Kidney (tissue), 13 donors: ENCODE measurements at regions not wholly inside any gene's neighbourhood (a gene's known extent, or its start where the extent isn't known, plus 50 kb on each side); places are given as distances from the start of the nearest gene placed in this dataset.

Experiments
- DNase-seq, 5 donors: peaks; one replicate each; pipeline ENCODE4 v3.0.0-alpha.2; 2013 to 2020
- FAIRE-seq: peaks from 2 replicates; lab custom pipeline; 2012; peaks lifted over from hg19 to GRCh38; lab: Jason Lieb, UNC
- H3K27ac ChIP-seq, 2 donors: one replicate each; pipeline ENCODE4 v1.7.0; 2013; ENCODE audit warnings: low read depth in 2 of 2, low read length in 2 of 2, inconsistent platforms in 1 of 2
- H3K27me3 ChIP-seq: one replicate; pipeline ENCODE4 v1.7.1; 2013; ENCODE audit warnings: low read length, inconsistent platforms; ENCODE audit not compliant: control insufficient read depth, insufficient read depth
- H3K36me3 ChIP-seq, 3 donors: one replicate each; pipeline versions ENCODE4 v1.7.0 to v1.7.1; 2013; ENCODE audit warnings: low read length in 3 of 3, control low read depth in 1 of 3, inconsistent platforms in 1 of 3; ENCODE audit not compliant: insufficient read depth in 3 of 3, control insufficient read depth in 2 of 3
- H3K4me1 ChIP-seq, 3 donors: one replicate each; pipeline versions ENCODE4 v1.7.0 to v1.7.1; 2013; ENCODE audit warnings: low read length in 3 of 3, inconsistent platforms in 1 of 3, low read depth in 1 of 3; ENCODE audit not compliant: control insufficient read depth in 2 of 3, insufficient read depth in 2 of 3
- H3K4me3 ChIP-seq, 3 donors: one replicate each; pipeline versions ENCODE4 v1.7.0 to v1.8.1; 2013; ENCODE audit warnings: low read length in 3 of 3, control low read depth in 1 of 3, inconsistent platforms in 1 of 3
- H3K9ac ChIP-seq, 3 donors: one replicate each; pipeline versions ENCODE4 v1.7.0 to v1.7.1; 2013; ENCODE audit warnings: low read length in 3 of 3, control low read depth in 1 of 3, inconsistent platforms in 1 of 3
- H3K9me3 ChIP-seq, 3 donors: one replicate each; pipeline versions ENCODE4 v1.7.0 to v1.7.1; 2013; ENCODE audit warnings: low read length in 3 of 3, control low read depth in 1 of 3, inconsistent platforms in 1 of 3; ENCODE audit not compliant: control insufficient read depth in 2 of 3, insufficient read depth in 1 of 3
- CTCF ChIP-seq: IDR thresholded peaks from 3 replicates; pipeline ENCODE4 v1.5.1; 2012; ENCODE audit warnings: mild to moderate bottlenecking, moderate library complexity, borderline replicate concordance; ENCODE audit not compliant: insufficient read depth; ENCODE audit errors: extremely low read depth
- intact Hi-C: fragments of 100-400 bp; cut with DNase I; formaldehyde crosslinking; loops from one replicate; pipeline ENCODE4 v1.11.1; 2022
- donor health status: control.
- donor health status: control.
- donor health status: control.
- donor health status: control.
- donor health status: control.
- donor health status: DM: yes; HTN: yes; CAD: no.
- donor health status: Normal renal cell carcinoma (clear cell type).

GRCh38 chr12:98172801-98173200 lies 342.6 kb upstream of the TMPO start:
- no peak for TF ChIP-seq CTCF
- no peaks in the 10 kb centered on the region for H3K9me3 ChIP-seq
- no peaks in the 10 kb centered on the region for H3K36me3 ChIP-seq
- no peak overlapping the region for H3K4me3 ChIP-seq
- DNase-seq, result no peak
- no peak overlapping the region for H3K9ac ChIP-seq
- intact Hi-C loops, result no loop called here
- H3K4me1 ChIP-seq, result no peaks in the 10 kb centered on the region
- H3K27ac ChIP-seq, result no peak overlapping the region
- FAIRE-seq, result no peak
- no peaks in the 10 kb centered on the region for H3K27me3 ChIP-seq

DNA sequence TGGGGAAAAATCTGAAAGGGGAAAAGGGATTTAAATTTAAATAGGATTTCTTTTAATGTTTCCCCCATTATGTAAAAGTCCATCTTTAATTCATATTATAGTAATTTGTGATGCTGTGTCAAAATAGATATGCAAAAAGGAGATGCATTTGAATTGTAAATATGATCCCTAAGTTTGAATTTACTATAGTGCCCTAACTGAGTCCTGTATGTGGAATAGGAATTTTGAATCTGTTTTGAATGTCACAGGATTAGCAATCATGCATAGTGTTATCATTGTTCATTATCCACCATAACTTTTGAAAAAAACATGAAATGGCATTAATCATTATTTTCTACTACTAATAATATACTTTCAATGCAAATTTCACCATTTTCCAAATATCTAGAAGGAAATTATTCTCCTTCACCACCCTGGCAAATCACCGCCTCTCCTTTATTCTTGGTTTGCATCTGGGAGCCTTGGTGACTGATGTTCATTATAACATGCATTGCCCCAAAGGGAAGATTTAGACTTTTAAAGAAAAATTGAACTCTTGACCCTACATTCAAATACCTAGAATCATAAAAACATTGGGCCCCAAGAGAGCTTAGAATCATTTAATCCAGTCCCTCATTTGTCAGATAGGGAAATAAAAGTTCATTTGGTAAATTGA lies 341.5 kb upstream of the TMPO start:
- Histone ChIP-seq H3K9ac (no peak overlapping the region), H3K27me3 (no peaks in the 10 kb centered on the region), H3K27ac (no peak overlapping the region), H3K9me3 (no peaks in the 10 kb centered on the region), H3K4me3 (no peak overlapping the region), H3K4me1 (no peaks in the 10 kb centered on the region), H3K36me3 (no peaks in the 10 kb centered on the region)
- intact Hi-C loops, result no loop called here
- DNase-seq, result no peak
- TF ChIP-seq CTCF, result no peak
- FAIRE-seq, result no peak

- no peaks in the 10 kb centered on the region for H3K27me3 ChIP-seq
- H3K9me3 ChIP-seq, result no peaks in the 10 kb centered on the region
- no peaks in the 10 kb centered on the region for H3K36me3 ChIP-seq
- TF ChIP-seq CTCF, result no peak
- no peak overlapping the region for H3K27ac ChIP-seq
- H3K4me1 ChIP-seq, result no peaks in the 10 kb centered on the region
- intact Hi-C loops, result no loop called here
- FAIRE-seq (no peak), DNase-seq (no peak)
- no peak overlapping the region for H3K9ac ChIP-seq
- no peak overlapping the region for H3K4me3 ChIP-seq
These were observed 341.0 kb upstream of the TMPO start for GRCh38 chr12:98174428-98174809.

GRCh38 chr12:98178126-98178525 lies 337.3 kb upstream of the TMPO start:
- Histone ChIP-seq H3K4me1 (no peaks in the 10 kb centered on the region), H3K4me3 (no peak overlapping the region), H3K9ac (no peak overlapping the region), H3K27ac (no peak overlapping the region), H3K27me3 (no peaks in the 10 kb centered on the region), H3K9me3 (no peaks in the 10 kb centered on the region), H3K36me3 (no peaks in the 10 kb centered on the region)
- no peak for DNase-seq
- no peak for TF ChIP-seq CTCF
- no peak for FAIRE-seq
- intact Hi-C loops, result no loop called here
